ENCODE measurements at regions not wholly inside any gene's neighbourhood (a gene's known extent, or its start where the extent isn't known, plus 50 kb on each side); places are given as distances from the start of the nearest gene placed in this dataset.

GRCh38 chr5:88553986-88554385 lies 285.3 kb upstream of the TMEM161B start:
- intact Hi-C loops (cut with DNase I): no loop called here

GRCh38 chr5:88553136-88553875 lies 284.7 kb upstream of the TMEM161B start:
- ATAC-seq (ENCODE audit: low FRiP score): no peak
- Histone ChIP-seq H3K27me3 (ENCODE audit: control insufficient read depth in 1 of 2, insufficient read depth in 2 of 2, low read length in 1 of 2) (no peaks in the 10 kb centered on the region), H3K27ac (ENCODE audit: low read depth in 1 of 2, low read length in 2 of 2) (no peak overlapping the region), H3K4me3 (ENCODE audit: low read length in 2 of 2) (no peak overlapping the region), H3K36me3 (ENCODE audit: control insufficient read depth in 1 of 2, insufficient read depth in 2 of 2, low read length in 1 of 2) (no peaks in the 10 kb centered on the region), H3K9me3 (ENCODE audit: control insufficient read depth, low read length) (no peaks in the 10 kb centered on the region), H3K4me1 (ENCODE audit: control insufficient read depth in 1 of 2, insufficient read depth in 2 of 2, low read length in 2 of 2) (no peaks in the 10 kb centered on the region)
- no peak for DNase-seq
- WGBS, 2 donors: 77 to 87% methylated on average over 5 of the region's 5 CpGs
- intact Hi-C loops (cut with DNase I): no loop called here

More at GRCh38 chr5:88553986-88554385, 285.3 kb upstream of the TMEM161B start:
- no peak overlapping the region for H3K4me3 ChIP-seq (ENCODE audit: low read length in 2 of 2)
- no peaks in the 10 kb centered on the region for H3K9me3 ChIP-seq (ENCODE audit: control insufficient read depth, low read length)
- no peak overlapping the region for H3K27ac ChIP-seq (ENCODE audit: low read depth in 1 of 2, low read length in 2 of 2)
- DNase-seq (no peak), ATAC-seq (ENCODE audit: low FRiP score) (no peak)
- no peaks in the 10 kb centered on the region for H3K27me3 ChIP-seq (ENCODE audit: control insufficient read depth in 1 of 2, insufficient read depth in 2 of 2, low read length in 1 of 2)
- no peaks in the 10 kb centered on the region for H3K4me1 ChIP-seq (ENCODE audit: control insufficient read depth in 1 of 2, insufficient read depth in 2 of 2, low read length in 2 of 2)
- no peaks in the 10 kb centered on the region for H3K36me3 ChIP-seq (ENCODE audit: control insufficient read depth in 1 of 2, insufficient read depth in 2 of 2, low read length in 1 of 2)

DNA sequence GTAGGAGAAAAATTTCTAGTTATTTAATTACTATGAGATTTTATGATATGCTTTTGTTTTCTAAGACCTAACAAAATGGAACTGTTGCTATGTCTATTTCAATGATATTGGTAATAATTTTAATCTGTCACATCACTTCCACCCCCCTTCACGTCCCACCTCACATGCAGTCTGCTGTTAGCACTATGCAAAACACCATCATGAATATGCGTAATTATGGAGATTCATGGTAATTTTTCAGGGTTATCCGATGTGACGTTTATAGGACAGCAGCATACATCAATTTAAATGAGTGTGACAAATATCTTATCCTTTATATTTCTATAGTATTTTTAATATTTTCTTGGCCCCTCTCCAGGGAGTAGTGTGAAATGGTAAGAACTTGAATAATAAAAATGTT lies 283.8 kb upstream of the TMEM161B start:
- no peaks in the 10 kb centered on the region for H3K4me1 ChIP-seq (ENCODE audit: control insufficient read depth in 1 of 2, insufficient read depth in 2 of 2, low read length in 2 of 2)
- ATAC-seq (ENCODE audit: low FRiP score): no peak
- H3K27me3 ChIP-seq (ENCODE audit: control insufficient read depth in 1 of 2, insufficient read depth in 2 of 2, low read length in 1 of 2): no peaks in the 10 kb centered on the region
- no peaks in the 10 kb centered on the region for H3K36me3 ChIP-seq (ENCODE audit: control insufficient read depth in 1 of 2, insufficient read depth in 2 of 2, low read length in 1 of 2)
- H3K9me3 ChIP-seq (ENCODE audit: control insufficient read depth, low read length): no peaks in the 10 kb centered on the region
- no peak for DNase-seq
- no peak overlapping the region for H3K4me3 ChIP-seq (ENCODE audit: low read length in 2 of 2)
- H3K27ac ChIP-seq (ENCODE audit: low read depth in 1 of 2, low read length in 2 of 2): no peak overlapping the region
- intact Hi-C loops (cut with DNase I): no loop called here
- WGBS, 2 donors: 62 to 69% methylated on average over 4 of the region's 4 CpGs

GRCh38 chr5:88551724-88552345 lies 283.2 kb upstream of the TMEM161B start:
- Histone ChIP-seq H3K4me1 (ENCODE audit: control insufficient read depth in 1 of 2, insufficient read depth in 2 of 2, low read length in 2 of 2) (no peaks in the 10 kb centered on the region), H3K27me3 (ENCODE audit: control insufficient read depth in 1 of 2, insufficient read depth in 2 of 2, low read length in 1 of 2) (no peaks in the 10 kb centered on the region), H3K4me3 (ENCODE audit: low read length in 2 of 2) (no peak overlapping the region), H3K27ac (ENCODE audit: low read depth in 1 of 2, low read length in 2 of 2) (no peak overlapping the region), H3K36me3 (ENCODE audit: control insufficient read depth in 1 of 2, insufficient read depth in 2 of 2, low read length in 1 of 2) (no peaks in the 10 kb centered on the region), H3K9me3 (ENCODE audit: control insufficient read depth, low read length) (no peaks in the 10 kb centered on the region)
- ATAC-seq (ENCODE audit: low FRiP score): no peak
- intact Hi-C loops (cut with DNase I): no loop called here
- WGBS, 2 donors: 42 to 43% methylated on average over 10 of the region's 10 CpGs
- no peak for DNase-seq

DNA sequence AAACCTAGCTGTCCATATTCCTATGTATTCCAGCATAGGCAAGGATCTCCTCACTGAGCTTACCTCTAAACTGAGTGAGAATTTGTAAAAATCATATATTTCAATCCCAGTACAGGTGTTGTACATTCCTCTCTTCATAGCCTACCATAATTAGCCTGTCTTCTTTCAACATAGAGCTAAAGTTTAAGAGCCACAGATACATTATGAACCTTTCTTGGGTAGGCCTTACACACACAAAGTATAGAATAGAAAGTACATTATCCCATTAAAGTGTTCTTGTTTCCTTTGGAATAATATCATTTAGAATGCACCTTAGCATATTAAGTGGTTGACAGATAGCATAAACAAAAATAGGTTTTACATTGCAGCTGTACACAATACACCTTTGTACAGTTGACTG lies 282.1 kb upstream of the TMEM161B start:
- intact Hi-C loops (cut with DNase I): no loop called here
- no peak for DNase-seq
- Histone ChIP-seq H3K9me3 (ENCODE audit: control insufficient read depth, low read length) (no peaks in the 10 kb centered on the region), H3K4me1 (ENCODE audit: control insufficient read depth in 1 of 2, insufficient read depth in 2 of 2, low read length in 2 of 2) (no peaks in the 10 kb centered on the region), H3K27ac (ENCODE audit: low read depth in 1 of 2, low read length in 2 of 2) (no peak overlapping the region), H3K36me3 (ENCODE audit: control insufficient read depth in 1 of 2, insufficient read depth in 2 of 2, low read length in 1 of 2) (no peaks in the 10 kb centered on the region), H3K27me3 (ENCODE audit: control insufficient read depth in 1 of 2, insufficient read depth in 2 of 2, low read length in 1 of 2) (no peaks in the 10 kb centered on the region), H3K4me3 (ENCODE audit: low read length in 2 of 2) (no peak overlapping the region)
- no peak for ATAC-seq (ENCODE audit: low FRiP score)

- H3K27me3 ChIP-seq (ENCODE audit: control insufficient read depth in 1 of 2, insufficient read depth in 2 of 2, low read length in 1 of 2): no peaks in the 10 kb centered on the region
These were observed 279.6 kb upstream of the TMEM161B start for GRCh38 chr5:88548136-88548805.

DNA sequence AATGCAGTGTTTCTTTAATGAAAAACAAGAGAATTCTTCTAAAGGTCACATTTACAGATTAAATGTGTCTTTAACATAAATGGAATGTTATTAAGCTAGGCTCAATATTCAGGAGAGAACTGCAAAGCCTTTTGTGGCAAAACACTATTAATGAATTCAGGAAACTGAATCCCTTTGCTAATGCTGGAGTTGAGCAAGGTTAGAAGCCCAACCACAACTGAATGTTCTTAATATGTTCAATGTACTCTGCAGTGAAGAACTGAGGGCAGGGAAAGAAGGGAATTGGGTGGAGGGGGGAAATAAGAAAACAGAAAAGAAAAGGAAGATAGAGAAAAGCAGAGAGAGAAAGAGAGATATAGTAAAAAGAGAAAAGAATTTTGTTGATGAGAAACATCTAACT lies 276.7 kb upstream of the TMEM161B start:
- H3K27ac ChIP-seq (ENCODE audit: low read depth in 1 of 2, low read length in 2 of 2): no peak overlapping the region
- ATAC-seq (ENCODE audit: low FRiP score) (no peak), DNase-seq (no peak)
- no peaks in the 10 kb centered on the region for H3K4me1 ChIP-seq (ENCODE audit: control insufficient read depth in 1 of 2, insufficient read depth in 2 of 2, low read length in 2 of 2)
- intact Hi-C loops (cut with DNase I): no loop called here
- H3K27me3 ChIP-seq (ENCODE audit: control insufficient read depth in 1 of 2, insufficient read depth in 2 of 2, low read length in 1 of 2): no peaks in the 10 kb centered on the region
- no peaks in the 10 kb centered on the region for H3K36me3 ChIP-seq (ENCODE audit: control insufficient read depth in 1 of 2, insufficient read depth in 2 of 2, low read length in 1 of 2)
- no peak overlapping the region for H3K4me3 ChIP-seq (ENCODE audit: low read length in 2 of 2)
- H3K9me3 ChIP-seq (ENCODE audit: control insufficient read depth, low read length): no peaks in the 10 kb centered on the region

More at GRCh38 chr5:88548136-88548805, 279.6 kb upstream of the TMEM161B start:
- Histone ChIP-seq H3K9me3 (ENCODE audit: control insufficient read depth, low read length) (no peaks in the 10 kb centered on the region), H3K36me3 (ENCODE audit: control insufficient read depth in 1 of 2, insufficient read depth in 2 of 2, low read length in 1 of 2) (no peaks in the 10 kb centered on the region), H3K4me3 (ENCODE audit: low read length in 2 of 2) (no peak overlapping the region), H3K4me1 (ENCODE audit: control insufficient read depth in 1 of 2, insufficient read depth in 2 of 2, low read length in 2 of 2) (no peaks in the 10 kb centered on the region), H3K27ac (ENCODE audit: low read depth in 1 of 2, low read length in 2 of 2) (no peak overlapping the region)
- ATAC-seq (ENCODE audit: low FRiP score): no peak
- intact Hi-C loops (cut with DNase I): no loop called here
- DNase-seq: no peak
- WGBS, 2 donors: 65 to 70% methylated on average over 4 of the region's 4 CpGs

DNA sequence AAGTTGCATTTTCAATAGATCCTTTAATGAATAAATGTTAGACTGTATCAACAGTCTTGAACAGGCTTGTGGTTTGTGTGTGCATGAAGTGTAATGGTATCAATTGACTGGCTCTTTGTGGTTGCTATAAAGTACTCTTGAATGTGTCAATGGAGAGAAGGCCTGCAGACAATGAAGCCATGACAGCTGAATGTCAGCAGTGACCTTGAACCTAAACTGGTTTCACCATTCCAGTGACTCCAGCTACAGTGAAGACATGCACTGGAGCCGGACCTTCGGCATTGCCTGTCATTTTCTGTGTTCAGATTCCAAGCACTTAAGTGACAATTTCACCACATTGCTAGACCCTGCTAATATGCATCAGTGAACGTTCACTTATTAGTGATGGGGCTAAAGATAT lies 276.0 kb upstream of the TMEM161B start:
- H3K4me3 ChIP-seq (ENCODE audit: low read length in 2 of 2): no peak overlapping the region
- ATAC-seq (ENCODE audit: low FRiP score): no peak
- intact Hi-C loops (cut with DNase I): no loop called here
- 74 to 83% methylated on average over 3 of the region's 3 CpGs for WGBS, 2 donors
- no peaks in the 10 kb centered on the region for H3K36me3 ChIP-seq (ENCODE audit: control insufficient read depth in 1 of 2, insufficient read depth in 2 of 2, low read length in 1 of 2)
- no peak for DNase-seq
- no peaks in the 10 kb centered on the region for H3K9me3 ChIP-seq (ENCODE audit: control insufficient read depth, low read length)
- H3K4me1 ChIP-seq (ENCODE audit: control insufficient read depth in 1 of 2, insufficient read depth in 2 of 2, low read length in 2 of 2): no peaks in the 10 kb centered on the region
- no peak overlapping the region for H3K27ac ChIP-seq (ENCODE audit: low read depth in 1 of 2, low read length in 2 of 2)
- H3K27me3 ChIP-seq (ENCODE audit: control insufficient read depth in 1 of 2, insufficient read depth in 2 of 2, low read length in 1 of 2): no peaks in the 10 kb centered on the region

DNA sequence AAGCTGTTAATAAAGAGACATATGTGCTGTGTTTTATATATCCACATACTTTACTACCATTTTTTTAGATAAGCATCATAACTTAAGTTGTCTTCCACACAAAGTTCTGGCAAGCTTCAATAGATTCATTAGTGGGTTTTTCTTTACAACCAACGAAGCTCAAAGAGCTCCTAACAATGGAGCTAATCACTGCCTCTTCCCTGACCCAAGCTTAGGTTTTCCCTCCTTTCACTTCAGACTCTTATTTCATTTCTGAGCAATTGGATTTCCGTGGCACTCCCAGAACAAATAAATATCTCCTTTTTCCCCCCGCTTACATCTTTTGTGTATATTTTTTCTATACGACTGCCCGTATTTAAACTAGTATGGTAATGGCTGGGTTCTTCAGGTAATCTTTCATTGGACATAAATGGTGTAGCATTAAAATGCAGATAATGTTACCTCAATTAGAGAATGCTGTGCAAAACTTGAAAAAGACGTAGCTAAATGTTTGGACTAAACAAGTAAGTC lies 275.5 kb upstream of the TMEM161B start:
- no peak for DNase-seq
- H3K9me3 ChIP-seq (ENCODE audit: control insufficient read depth, low read length): no peaks in the 10 kb centered on the region
- H3K27me3 ChIP-seq (ENCODE audit: control insufficient read depth in 1 of 2, insufficient read depth in 2 of 2, low read length in 1 of 2): no peaks in the 10 kb centered on the region
- intact Hi-C loops (cut with DNase I): no loop called here
- WGBS, 2 donors: 69 to 79% methylated on average over 6 of the region's 6 CpGs
- ATAC-seq (ENCODE audit: low FRiP score): no peak
- H3K4me1 ChIP-seq (ENCODE audit: control insufficient read depth in 1 of 2, insufficient read depth in 2 of 2, low read length in 2 of 2): no peaks in the 10 kb centered on the region
- no peak overlapping the region for H3K4me3 ChIP-seq (ENCODE audit: low read length in 2 of 2)
- H3K36me3 ChIP-seq (ENCODE audit: control insufficient read depth in 1 of 2, insufficient read depth in 2 of 2, low read length in 1 of 2): no peaks in the 10 kb centered on the region
- no peak overlapping the region for H3K27ac ChIP-seq (ENCODE audit: low read depth in 1 of 2, low read length in 2 of 2)

Measured in aorta (tissue), 5 donors.